ENCODE measurements at regions not wholly inside any gene's neighbourhood (a gene's known extent, or its start where the extent isn't known, plus 50 kb on each side); places are given as distances from the start of the nearest gene placed in this dataset.

GRCh38 chr7:19533266-19533665, 175.6 kb downstream of the POLR1F start:
- Mint-ChIP-seq H3K4me1 (peaks cover 8% of the 10 kb centered on the region in 2 experiments), H3K27me3 (ENCODE audit: low read depth) (no peaks in the 10 kb centered on the region), H3K9me3 (no peaks in the 10 kb centered on the region; a peak in 1 of 5 replicates), H3K4me3 (no peak overlapping the region), H3K27ac (no peak overlapping the region), H3K36me3 (ENCODE audit: insufficient read depth in 1 of 3, low read depth in 3 of 3) (no peaks in the 10 kb centered on the region)
- H3K4me1 ChIP-seq (ENCODE audit: insufficient read depth, low read length), result no peaks in the 10 kb centered on the region
- no peak overlapping the region for H3K23ac ChIP-seq (ENCODE audit: insufficient read length, low read depth, low read length)
- H2AK5ac ChIP-seq (ENCODE audit: insufficient read length, low read length), result no peak overlapping the region
- no peaks in the 10 kb centered on the region for H3K79me1 ChIP-seq (ENCODE audit: insufficient read depth, low read depth, low read length, poor library complexity, severe bottlenecking)
- H3K18ac ChIP-seq (ENCODE audit: insufficient read length, low read depth, low read length), result no peak overlapping the region
- H3K79me2 ChIP-seq (ENCODE audit: insufficient read depth, low read length), result no peaks in the 10 kb centered on the region
- WGBS (ENCODE audit: extremely low coverage, insufficient read length, low lambda C conversion rate), result no CpG with 5 or more reads among the region's 1 CpG
- no peak overlapping the region for H2BK15ac ChIP-seq (ENCODE audit: low read depth, low read length)
- no peak for TF ChIP-seq CTCF (conservative IDR thresholded peaks at IDR 0.05)
- no peak overlapping the region for H2BK5ac ChIP-seq (ENCODE audit: insufficient read length, low read length)
- no peak for DNase-seq
- no peak overlapping the region for H4K91ac ChIP-seq (ENCODE audit: insufficient read length, low read depth, low read length)
- H4K5ac ChIP-seq (ENCODE audit: insufficient read length, low read depth, low read length), result no peak overlapping the region
- H3K14ac ChIP-seq (ENCODE audit: insufficient read depth, low read length), result no peak overlapping the region
- no peak overlapping the region for H3K4ac ChIP-seq (ENCODE audit: low read depth, low read length)
- no peaks in the 10 kb centered on the region for H4K20me1 ChIP-seq (ENCODE audit: control insufficient read depth, insufficient read depth, insufficient read length)
- H3K27me3 ChIP-seq (ENCODE audit: insufficient read depth, low read length), result no peaks in the 10 kb centered on the region
- H2AFZ ChIP-seq (ENCODE audit: low read length), result no peak overlapping the region
- no peak overlapping the region for H3K4me2 ChIP-seq (ENCODE audit: insufficient read depth, insufficient read length, low read length)
- no peaks in the 10 kb centered on the region for H3K23me2 ChIP-seq (ENCODE audit: insufficient read length, low read depth, low read length, poor library complexity, severe bottlenecking)
- H3K27ac ChIP-seq (ENCODE audit: insufficient read length, low read depth, low read length), result no peak overlapping the region
- H3K9me3 ChIP-seq (ENCODE audit: control insufficient read depth, low read depth, low read length), result no peaks in the 10 kb centered on the region
- no peak overlapping the region for H4K8ac ChIP-seq (replicated peaks; ENCODE audit: insufficient read length, low read depth, low read length)
- H2BK20ac ChIP-seq (ENCODE audit: low read depth, low read length, poor library complexity, severe bottlenecking), result no peak overlapping the region
- no peak overlapping the region for H3K9ac ChIP-seq (ENCODE audit: extremely low read depth, insufficient read length, low read length)
- H3K56ac ChIP-seq (ENCODE audit: insufficient read length, low read depth, low read length), result no peak overlapping the region
- no peak overlapping the region for H3T11ph ChIP-seq (ENCODE audit: low read length)
- no peak overlapping the region for H2BK120ac ChIP-seq (ENCODE audit: low read depth, low read length, poor library complexity, severe bottlenecking)
- H2BK12ac ChIP-seq (ENCODE audit: insufficient read length, low read depth, low read length), result no peak overlapping the region
